HG03460 (cell line): ENCODE measurements at regions not wholly inside any gene's neighbourhood (a gene's known extent, or its start where the extent isn't known, plus 50 kb on each side); places are given as distances from the start of the nearest gene placed in this dataset.
A peak's percentile ranks its signal among the peaks of the same experiment; 100 is the strongest.

Experiments used
- ATAC-seq: cut with Tn5 transposase; IDR thresholded peaks from one replicate; pipeline ENCODE4 v1.9.1; 2021; ENCODE audit not compliant: unreplicated experiment

DNA sequence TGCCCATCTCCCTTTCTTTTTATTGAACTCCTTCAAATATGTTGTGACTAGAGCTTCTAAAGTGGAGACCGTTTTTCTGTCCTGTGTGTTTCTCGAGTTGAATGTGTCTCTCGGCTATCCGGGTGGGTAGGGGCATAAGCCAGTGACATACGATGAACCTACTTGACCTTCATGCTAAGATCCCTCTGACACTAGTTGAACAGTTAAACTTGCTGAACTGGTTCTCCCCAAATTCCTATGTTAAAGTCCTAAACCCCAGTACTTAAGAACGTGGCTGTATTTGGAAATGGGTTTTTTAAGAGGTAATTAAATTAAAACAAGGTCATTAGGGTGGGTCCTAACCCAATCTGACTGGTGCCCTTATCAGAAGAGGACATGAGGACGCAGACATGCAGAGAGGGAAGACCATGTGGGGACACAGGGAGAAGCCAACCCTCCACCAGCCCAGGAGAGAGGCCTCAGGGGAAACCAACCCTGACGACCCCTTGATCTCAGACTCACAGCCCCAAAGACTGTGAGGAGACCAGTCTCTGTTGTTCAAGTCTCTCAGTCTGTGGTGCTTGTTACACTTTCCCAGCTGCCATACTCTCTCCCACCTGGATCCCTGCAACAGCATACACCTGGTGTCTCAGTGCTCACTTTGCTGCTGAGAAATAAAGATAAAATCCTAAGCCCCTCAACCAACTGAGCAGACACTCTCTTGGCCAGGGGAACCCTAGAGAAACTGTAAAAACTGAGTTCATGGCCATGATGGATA lies 208.4 kb downstream of the MYLK4 start:
- ATAC-seq, result peak; percentile 7

DNA sequence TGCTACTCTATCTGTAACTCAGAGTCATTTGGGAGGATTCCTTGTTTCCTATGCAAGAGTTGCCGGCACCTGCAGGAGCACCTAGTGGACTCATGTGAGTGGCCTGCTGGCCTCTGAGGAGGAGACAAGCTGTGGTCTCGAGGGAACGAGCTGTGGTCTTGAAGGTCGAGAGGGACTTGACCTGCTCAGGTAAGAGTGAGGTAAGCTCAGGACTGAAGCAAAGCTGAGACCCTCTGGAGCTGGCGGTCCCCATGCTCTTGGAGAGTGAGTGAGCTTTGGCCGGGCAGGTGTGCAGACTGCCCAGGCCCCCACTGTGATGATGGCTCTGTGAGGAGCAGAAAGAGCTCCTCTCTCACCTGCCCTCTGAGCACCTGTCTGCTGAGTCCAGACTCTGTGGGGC lies 214.3 kb downstream of the MYLK4 start:
- no peak for ATAC-seq

DNA sequence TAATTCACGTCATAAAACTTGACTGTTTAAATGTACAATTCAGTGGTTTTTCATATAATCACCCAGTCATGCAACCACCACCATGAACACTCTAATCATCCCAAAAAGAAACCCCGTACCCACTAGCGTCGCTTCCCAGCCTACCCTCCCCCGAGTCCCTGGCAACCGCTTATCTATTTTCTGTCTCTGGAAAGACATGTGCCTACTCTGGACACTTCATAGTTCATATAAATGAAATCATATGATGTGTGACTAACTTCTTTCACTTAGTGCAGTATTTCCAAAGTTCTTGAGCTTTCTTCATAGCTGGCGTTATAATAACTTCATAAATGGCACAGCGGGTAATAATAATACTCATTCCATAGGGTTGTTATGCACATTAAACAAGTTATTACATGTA lies 215.2 kb downstream of the MYLK4 start:
- no peak for ATAC-seq

DNA sequence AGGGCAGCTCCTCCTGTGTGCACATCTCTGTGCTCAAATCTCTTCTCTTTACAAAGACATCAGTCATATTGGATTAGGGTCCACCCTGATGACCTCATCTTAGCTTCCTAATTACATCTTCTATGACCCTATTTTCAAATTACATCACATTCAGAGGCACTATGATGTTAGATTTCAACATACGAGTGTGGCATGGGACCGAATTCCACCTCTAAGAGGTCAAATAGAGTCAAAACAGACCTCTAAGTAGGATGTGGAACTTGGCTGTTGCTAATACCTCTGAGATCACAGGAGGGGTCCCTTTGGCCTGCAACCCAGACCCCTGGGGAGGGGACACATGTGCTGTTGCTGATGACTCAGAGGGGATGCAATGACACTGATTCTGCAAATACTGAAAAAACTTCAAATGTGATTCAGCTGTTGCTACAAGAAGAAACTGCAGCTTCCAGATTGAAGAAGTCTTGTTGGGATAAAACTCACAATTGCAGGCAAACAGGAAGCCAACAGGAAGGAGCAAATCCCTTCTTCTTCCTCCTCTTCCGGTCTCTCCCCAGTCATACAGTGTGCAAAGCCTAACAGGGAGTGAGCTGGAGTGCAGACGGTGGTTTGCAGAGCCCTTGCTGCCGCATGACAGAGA lies 216.2 kb downstream of the MYLK4 start:
- ATAC-seq, result no peak

DNA sequence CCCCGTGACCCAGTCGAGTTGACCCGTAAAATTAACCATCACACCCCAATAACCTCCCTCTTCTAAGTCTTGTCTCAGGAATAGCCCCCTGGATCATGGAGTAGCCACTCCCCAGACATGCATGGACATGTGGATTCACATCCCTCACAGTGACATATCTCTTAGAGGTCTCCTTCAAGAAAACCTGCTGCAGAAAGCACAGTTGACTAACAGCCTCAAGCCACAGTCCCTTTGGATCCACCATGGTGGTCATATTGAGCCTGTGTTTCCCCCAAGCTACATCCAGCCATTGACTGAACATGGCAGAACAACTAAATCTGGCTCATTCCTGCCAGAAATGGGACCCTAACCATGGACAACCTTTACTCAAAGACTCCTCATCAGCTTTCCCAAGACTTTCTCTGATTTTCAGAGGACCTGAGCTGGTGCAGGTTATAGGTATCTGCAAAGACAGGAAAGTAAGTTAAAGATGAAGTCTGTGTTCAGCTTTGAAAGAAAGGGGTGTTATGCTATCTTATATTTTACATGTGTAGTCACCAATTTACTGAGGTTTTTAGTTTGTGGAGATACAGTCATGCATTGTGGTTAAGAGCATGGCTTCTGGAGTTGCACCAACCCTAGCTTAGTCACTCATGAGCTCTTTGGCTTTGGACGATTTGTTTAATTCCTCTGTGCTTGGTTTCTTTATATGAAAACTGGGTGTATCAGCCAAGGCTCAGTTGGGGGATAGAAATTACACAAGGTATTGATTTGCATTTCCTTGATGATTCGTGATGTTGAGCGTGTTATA lies 219.1 kb downstream of the MYLK4 start:
- no peak for ATAC-seq

DNA sequence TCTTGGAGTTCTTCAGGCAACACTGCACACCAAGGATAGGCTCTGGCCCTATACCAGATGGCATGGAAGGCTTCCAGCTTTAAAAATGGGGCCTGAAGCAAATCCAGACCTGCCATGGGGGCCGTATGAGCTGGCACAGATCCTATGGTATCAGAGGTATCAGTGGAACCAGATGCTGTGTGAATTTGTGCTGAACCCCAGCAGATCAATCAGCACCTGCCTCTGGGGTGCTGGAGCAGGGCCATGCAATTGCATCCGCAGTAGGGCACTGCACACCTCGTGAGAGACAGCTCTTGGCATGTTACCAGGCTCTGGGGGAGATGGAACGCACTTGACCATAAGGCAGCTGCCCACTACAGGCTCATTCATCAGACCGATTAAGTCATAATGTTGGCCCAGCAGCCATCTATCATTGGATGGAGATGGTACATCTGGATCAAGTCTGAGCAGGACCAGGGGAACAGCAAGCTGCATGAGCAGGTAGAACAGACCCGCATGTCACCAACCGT lies 221.5 kb downstream of the MYLK4 start:
- no peak for ATAC-seq

DNA sequence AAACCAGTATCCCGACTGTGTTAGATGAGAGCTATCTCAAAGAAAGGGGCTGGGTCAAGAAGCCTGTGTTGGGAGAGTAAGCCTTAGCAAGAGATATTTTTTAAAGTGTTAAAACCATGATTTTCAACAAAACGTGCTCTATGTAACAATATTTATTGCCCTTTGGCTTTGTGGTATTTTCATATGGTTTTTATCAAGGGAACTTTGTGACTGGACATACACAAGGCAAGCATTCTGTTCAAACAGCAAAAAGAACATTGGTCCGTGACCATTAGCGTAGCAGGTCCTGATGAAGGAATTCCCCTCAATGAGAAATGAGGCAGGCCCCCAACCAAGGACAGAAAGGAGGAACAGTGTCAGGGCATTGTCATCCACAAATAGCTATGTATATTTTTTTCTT lies 222.6 kb downstream of the MYLK4 start:
- no peak for ATAC-seq

DNA sequence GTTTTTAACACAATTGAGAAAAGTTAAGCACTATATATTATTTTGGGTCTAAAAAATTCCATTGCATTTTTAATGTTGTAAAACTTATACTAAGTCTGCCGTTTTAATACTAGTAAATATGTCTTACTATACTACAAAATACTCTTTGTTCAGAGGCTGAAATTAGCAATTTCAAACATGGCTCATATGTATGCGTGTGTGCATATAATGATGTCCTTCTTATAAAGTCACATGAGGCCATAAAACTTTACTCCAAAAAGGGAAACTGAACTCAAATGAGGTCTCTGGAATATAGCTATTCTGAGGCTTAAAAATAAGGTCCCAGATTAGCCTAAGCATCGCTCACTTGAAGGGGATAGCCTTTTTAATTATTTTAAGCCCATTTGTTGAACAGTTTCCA lies 224.0 kb downstream of the MYLK4 start:
- ATAC-seq, result no peak

DNA sequence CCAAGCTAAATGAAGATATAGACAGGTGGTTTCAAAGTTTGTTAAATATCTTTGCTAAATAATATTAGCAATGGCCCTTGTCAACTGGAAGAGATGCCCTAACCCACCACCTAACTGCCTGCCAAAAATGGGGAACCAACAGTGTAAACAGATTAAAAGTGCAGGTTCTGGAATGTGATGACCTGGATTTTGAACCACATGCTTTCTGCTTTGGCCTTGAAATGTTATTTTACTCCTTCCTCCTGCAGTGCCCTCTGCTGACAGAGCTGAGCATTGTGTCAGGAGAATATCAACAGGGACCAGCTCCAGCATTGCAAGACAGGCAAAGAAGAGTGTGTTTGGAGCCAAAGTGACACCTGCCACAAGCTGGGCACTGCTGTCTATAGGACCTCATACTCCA lies 226.6 kb downstream of the MYLK4 start:
- ATAC-seq, result no peak

DNA sequence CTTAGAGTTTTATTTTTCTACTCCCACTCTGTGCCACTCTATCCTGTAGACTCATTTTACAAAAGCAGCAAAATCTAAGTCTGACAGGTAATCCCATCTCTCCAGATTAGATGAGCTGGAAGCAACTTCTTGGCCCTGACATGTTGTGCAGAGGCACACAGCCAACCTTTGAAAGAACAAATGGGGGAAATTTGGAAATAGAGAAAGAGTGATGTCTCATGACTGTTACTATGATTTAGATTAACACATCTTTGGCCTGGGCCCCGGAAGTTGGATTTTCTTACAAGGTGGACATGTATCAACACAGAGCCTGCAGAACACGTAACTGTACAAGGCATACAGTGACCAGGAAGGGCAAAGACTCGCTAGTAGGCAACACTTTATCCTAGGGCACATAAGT lies 227.7 kb downstream of the MYLK4 start:
- no peak for ATAC-seq

DNA sequence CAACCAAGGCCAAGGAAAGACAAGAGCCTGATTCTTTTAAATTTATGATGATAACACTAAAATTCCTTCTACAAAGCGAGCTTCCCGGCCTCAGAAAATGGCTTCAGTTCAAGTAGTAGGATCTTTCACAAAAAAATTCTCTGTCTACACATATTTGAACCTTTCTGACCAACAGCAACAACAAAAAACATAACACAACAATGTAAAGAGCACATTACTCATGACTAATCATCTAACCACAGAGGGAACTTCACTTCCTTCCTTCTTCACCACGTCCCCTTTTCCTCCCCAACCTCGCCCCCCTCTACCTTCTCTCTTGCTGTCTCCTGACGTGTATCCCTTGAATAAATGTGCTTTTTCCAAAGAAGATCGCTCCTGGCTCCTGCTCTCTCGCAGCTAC lies 228.2 kb downstream of the MYLK4 start:
- no peak for ATAC-seq

DNA sequence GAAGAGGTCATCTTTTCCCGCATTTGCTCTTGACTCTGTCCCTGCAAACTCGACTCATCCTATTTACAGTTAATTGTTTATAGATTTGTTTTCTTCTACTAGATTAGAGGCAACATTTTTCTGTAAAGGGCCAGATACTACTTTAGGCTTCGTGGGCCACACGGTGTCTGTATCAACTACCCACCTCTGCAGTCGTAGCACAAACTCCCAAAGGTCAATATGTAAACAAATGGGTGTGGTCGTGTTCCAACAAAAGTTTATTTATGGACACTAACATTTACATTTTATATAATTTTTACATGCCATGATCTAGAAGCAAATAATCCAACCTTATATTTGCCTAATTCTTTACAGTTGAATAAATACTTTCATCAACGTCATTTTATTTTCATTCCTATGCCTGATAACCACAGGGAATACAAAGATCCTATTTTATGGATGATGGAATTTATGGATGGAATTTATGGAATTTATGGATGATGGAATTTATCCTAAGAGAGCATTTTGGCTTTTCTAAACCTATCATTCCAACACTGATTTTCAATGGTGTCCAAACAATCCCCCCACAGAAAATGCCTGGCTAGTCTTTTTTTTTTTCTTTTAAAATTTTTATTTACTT lies 232.8 kb downstream of the MYLK4 start:
- no peak for ATAC-seq

DNA sequence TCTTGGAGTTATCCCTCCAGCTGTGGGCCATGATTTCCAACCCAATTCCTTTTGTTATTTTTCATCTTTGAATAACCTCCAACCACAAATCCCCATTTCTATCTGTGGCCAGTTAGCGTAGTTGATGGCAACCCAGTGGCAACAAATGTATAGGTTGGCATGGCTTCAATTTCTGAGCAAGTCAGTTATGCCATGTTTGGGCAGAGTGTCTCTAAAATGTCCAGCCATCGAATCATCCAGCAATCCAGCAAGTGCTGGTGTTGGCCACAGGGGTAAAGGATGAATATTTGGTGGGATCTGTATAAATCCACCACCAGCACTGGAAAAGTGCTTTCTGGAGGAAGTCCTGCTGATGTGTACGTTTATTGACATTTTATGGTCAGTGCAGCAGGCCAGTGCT lies 233.3 kb downstream of the MYLK4 start:
- ATAC-seq, result no peak

DNA sequence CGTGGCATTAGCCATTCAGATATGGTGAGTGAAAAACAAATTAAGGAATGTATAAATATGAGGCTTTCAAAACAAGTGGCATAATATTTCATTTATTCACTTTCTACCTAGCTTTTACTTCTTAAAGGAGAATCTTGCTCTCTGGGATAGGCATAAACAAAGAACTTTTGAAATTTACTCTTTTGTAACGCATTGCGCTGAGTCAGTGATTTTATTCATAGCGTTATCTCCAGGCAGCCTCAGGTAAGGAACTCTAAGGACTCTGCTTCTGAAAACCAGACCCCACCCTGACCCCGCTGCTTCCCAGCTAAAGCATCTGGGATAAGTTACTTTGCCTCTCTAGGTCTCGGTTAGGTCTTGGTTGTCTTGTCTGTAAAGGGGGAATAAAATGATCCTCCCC lies 234.7 kb downstream of the MYLK4 start:
- no peak for ATAC-seq

DNA sequence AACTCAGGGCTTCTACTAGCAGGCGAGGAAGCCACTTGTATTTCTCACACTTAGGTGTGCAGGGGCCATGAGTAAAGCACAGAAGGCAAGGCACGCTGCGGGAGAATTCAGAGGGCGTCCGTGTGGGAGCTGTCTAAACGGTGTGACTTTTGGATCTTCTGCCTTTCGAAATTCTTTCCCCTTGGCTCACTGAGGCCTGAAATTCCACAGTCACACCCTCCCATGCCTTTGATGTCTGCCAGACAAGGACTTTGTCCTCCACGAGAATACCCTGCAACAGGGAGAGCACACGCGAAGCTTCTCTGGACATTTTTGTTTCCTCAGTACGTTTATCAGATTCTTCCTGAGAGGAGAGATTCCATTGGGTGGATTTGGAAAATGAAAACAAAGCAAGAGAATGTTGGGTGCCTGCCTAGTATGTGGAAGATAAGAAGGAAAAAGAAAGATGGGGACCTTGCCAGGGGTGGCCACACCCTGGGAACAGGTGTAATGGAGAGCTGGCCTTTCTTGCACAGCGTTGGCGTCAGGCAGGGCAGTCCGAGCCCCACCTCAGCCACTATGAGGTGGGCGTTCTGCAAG lies 235.7 kb downstream of the MYLK4 start:
- no peak for ATAC-seq

DNA sequence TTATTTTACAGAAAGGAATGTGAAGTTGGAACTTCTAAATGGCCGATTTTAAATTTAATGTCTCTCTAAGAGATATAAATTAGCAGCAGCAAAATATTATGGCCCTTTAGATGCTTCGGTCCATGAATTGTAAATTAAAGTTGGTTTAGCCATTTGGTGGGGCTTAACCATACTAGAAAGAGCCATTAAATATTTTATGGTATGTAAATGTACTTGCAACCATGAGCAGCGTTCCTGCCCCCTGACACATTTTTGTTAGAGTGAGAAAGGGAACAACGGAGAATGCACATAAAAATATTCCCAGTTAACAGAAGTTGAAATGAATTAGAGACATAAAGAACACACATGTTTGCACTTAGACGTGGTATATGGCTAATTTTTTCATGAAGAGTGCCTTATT lies 237.9 kb downstream of the MYLK4 start:
- no peak for ATAC-seq

DNA sequence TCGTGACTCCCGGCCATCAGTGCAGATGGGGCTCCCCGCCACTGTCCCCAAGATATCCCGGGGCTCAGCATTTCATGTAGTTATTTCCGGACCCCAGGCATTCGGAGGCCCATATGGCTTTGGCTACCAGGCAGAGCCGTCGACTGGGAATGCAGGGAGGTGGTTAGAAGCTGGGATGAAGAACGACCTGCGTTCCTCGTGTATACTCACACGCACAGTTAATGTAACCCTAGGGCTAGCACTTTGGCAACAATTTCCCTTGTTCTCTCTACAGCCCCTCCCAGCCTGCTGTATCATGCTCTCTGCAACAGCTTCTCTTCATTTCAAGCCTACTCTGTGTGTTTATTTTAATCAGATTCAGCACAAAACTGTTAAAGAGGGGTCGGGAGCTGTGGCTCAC lies 240.4 kb downstream of the MYLK4 start:
- no peak for ATAC-seq

DNA sequence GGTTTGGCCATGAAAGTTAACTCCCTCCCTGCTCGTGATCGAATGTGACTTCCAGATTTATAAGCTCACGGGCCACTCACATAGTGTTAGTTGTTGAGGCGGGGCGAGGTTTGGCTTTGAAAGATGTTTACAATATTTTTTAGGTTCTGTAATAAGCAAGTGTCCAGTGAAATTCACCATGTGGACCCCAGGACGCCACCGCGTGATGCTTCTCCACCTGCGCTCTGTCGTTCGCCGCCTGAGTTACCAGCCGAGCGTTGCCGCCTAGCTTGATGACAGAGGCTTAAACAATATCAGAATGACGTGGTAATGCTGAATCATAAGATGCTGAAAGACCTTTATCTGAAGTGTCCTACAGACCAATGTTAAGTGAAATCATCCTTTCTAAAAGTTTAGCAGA lies 241.0 kb downstream of the MYLK4 start:
- no peak for ATAC-seq

DNA sequence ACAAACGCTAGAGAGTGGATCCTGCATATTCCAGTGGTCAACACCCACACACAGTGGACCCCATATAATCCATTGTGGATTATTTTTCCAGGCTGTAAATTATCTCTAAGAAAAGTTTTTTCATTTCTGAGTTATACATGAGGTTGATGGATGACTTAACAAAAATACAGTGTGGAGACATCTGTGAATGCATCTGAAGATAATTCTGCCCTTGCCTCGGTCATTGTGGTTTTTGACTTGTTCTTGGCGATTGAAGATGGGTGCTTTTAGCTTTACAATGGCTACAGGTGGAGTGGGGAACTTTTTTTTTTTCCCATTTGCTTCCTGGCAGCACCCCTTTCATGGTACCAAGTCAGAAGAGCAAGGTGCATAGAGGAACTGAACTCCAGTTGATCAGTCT lies 242.7 kb downstream of the MYLK4 start:
- ATAC-seq, result no peak

DNA sequence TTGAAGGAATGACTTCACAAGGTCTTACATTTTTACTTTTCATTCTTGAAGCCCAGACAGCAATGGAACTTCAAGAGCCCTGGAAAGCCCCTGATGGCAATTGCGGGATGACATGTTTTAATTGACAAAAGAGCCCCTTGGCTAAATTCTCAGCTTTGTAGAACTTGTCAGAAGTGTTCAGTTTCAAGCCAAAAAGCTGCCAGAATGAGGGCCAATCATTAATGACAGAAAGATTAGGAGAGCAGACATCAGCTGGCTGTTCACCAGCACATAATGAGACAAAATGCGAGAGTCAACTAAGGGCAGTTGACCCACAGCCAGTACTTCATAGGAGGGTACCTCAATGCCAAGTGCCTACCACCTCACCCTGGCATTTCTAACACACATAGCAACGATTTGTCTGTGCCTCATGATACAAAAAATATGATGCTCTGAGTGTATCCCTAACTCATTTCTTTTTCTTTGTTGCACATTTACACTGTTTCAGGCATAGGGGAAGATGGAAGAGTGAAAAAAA lies 243.1 kb downstream of the MYLK4 start:
- no peak for ATAC-seq

DNA sequence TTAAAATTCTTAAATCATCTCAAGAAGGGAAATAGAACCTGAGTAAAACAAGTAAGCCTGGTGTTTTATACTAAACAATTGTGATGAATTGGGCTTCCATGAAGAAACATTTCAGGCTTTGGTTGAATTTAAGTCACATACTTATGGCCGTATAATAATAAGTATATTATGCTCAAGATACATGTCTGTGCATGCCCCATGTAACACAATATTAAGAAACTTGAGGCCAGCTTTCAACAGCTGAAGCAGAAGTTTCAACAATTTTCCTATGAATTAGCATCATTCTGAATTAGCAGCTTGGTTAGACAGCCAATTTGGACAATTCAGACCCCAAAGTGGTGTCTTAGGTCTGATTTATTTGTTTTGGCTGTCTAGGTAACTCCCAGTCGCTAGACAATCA lies 243.7 kb downstream of the MYLK4 start:
- no peak for ATAC-seq
